Stomach (tissue), 8 donors: ENCODE measurements at regions not wholly inside any gene's neighbourhood (a gene's known extent, or its start where the extent isn't known, plus 50 kb on each side); places are given as distances from the start of the nearest gene placed in this dataset.
A peak's percentile ranks its signal among the peaks of the same experiment; 100 is the strongest.

ENCODE experiments used
- DNase-seq, 2 donors: peaks; one replicate each; pipeline versions ENCODE4 v3.0.0 to v3.0.0-alpha.2; 2013 to 2019
- H3K27ac ChIP-seq, 5 donors: fragments of 200-600 bp in 4 of 5; sonication (generic) in 4 of 5; one replicate each; pipeline ENCODE4 v1.5.1; 2013 to 2019; ENCODE audit warnings: mild to moderate bottlenecking in 1 of 5, moderate library complexity in 1 of 5
- H3K27me3 ChIP-seq, 3 donors: fragments of 200-600 bp; sonication (generic); one replicate each; pipeline ENCODE4 v1.5.1; 2017 to 2019; ENCODE audit warnings: mixed run types in 1 of 3
- H3K36me3 ChIP-seq, 4 donors: fragments of 200-600 bp; sonication (generic); 1 replicate in 3 of 4; 2 replicates in 1 of 4; pipeline ENCODE4 v1.5.1; 2016 to 2019
- H3K4me1 ChIP-seq, 4 donors: fragments of 200-600 bp; sonication (generic); one replicate each; pipeline ENCODE4 v1.5.1; 2016 to 2019
- H3K4me3 ChIP-seq, 4 donors: fragments of 200-600 bp; sonication (generic) in 3 of 4; one replicate each; pipeline ENCODE4 v1.5.1; 2016 to 2019; ENCODE audit warnings: mild to moderate bottlenecking in 1 of 4
- H3K9me3 ChIP-seq, 4 donors: fragments of 200-600 bp; sonication (generic); one replicate each; pipeline ENCODE4 v1.5.1; 2016 to 2019
- CTCF ChIP-seq, 7 experiments: fragments of 450-650 bp in 4 of 7; fragments of 200-600 bp in 3 of 7; sonication (generic) in 3 of 7; IDR thresholded peaks; one replicate each; pipeline ENCODE4 v1.5.1; 2016 to 2019; ENCODE audit warnings: antibody characterized with exemption in 7 of 7, control low read depth in 2 of 7, mild to moderate bottlenecking in 1 of 7
- EP300 ChIP-seq: sonication (generic); formaldehyde crosslinking; IDR thresholded peaks from one replicate; pipeline ENCODE4 v1.6.1; 2017; ENCODE audit warnings: antibody characterized with exemption
- POLR2A ChIP-seq, 4 donors: fragments of 450-650 bp; IDR thresholded peaks; one replicate each; pipeline ENCODE4 v1.6.1; 2016; ENCODE audit warnings: antibody characterized with exemption in 4 of 4, control low read depth in 2 of 4, mild to moderate bottlenecking in 1 of 4, moderate library complexity in 1 of 4
- POLR2AphosphoS5 ChIP-seq, 3 donors: sonication (generic); formaldehyde crosslinking; IDR thresholded peaks; one replicate each; pipeline ENCODE4 v1.6.1; 2016; ENCODE audit warnings: antibody characterized with exemption in 3 of 3
- WGBS, 5 donors: extraction: QIAGEN DNeasy Blood & Tissue Kit in 3 of 5; methylation state at CpG; one replicate each; pipeline versions ENCODE4 v1.1.5 to v1.1.7; 2013 to 2018; 5-methylcytosine and 5-hydroxymethylcytosine counted together
- intact Hi-C: fragments of 100-400 bp; cut with DNase I; formaldehyde crosslinking; loops from one replicate; pipeline ENCODE4 v1.15.1; 2023; ENCODE audit warnings: low total_unique reads
- donor health status: healthy with polysubstance abuse.
- donor health status: Bipolar disorder and iron deficiency.
- donor health status: healthy.

- H3K27me3 ChIP-seq: no peaks in the 10 kb centered on the region
- peaks cover 15 to 65% (median 57%) of the 10 kb centered on the region in 4 donors for H3K4me1 ChIP-seq
- DNase-seq: no peak
- peak overlapping the region in 3 of 5 donors; percentile 80 to 88 (median 82) for H3K27ac ChIP-seq
- WGBS, 5 donors: 92 to 94% (median 93%) methylated on average over 23 to 36 of the region's 36 CpGs
- TF ChIP-seq EP300 (no peak), POLR2AphosphoS5 (IDR thresholded peaks at IDR 0.05) (no peak), CTCF (IDR thresholded peaks at IDR 0.05) (no peak), POLR2A (IDR thresholded peaks at IDR 0.05) (no peak)
- no peak overlapping the region for H3K4me3 ChIP-seq
- H3K9me3 ChIP-seq: no peaks in the 10 kb centered on the region
- H3K36me3 ChIP-seq: peaks cover 0 to 17% (median 2%) of the 10 kb centered on the region in 4 donors
- intact Hi-C loops: no loop called here
Measured at GRCh38 chr1:201718346-201719202, 110.4 kb upstream of the IPO9 start.

- peak in 1 of 2 donors; percentile 85 for DNase-seq
- H3K4me3 ChIP-seq: no peak overlapping the region
- H3K36me3 ChIP-seq: peaks cover 0 to 17% (median 2%) of the 10 kb centered on the region in 4 donors
- no peaks in the 10 kb centered on the region for H3K27me3 ChIP-seq
- peak in 2 of 3 donors; percentile 58 to 59 for TF ChIP-seq POLR2AphosphoS5 (IDR thresholded peaks at IDR 0.05)
- no peak for TF ChIP-seq CTCF (IDR thresholded peaks at IDR 0.05)
- no peaks in the 10 kb centered on the region for H3K9me3 ChIP-seq
- intact Hi-C loops: no loop called here
- peak overlapping the region; percentile 67 to 88 (median 80) for H3K27ac ChIP-seq
- 56 to 76% (median 69%) methylated on average over 6 to 9 of the region's 9 CpGs for WGBS, 5 donors
- peaks cover 6 to 60% (median 53%) of the 10 kb centered on the region in 4 donors for H3K4me1 ChIP-seq
Measured at GRCh38 chr1:201719812-201720521, 109.0 kb upstream of the IPO9 start.

GRCh38 chr1:201720522-201720844, 108.5 kb upstream of the IPO9 start:
- peak overlapping the region; percentile 67 to 88 (median 80) for H3K27ac ChIP-seq
- peaks cover 6 to 60% (median 50%) of the 10 kb centered on the region in 4 donors for H3K4me1 ChIP-seq
- no peak for DNase-seq
- no peaks in the 10 kb centered on the region for H3K27me3 ChIP-seq
- no peak for TF ChIP-seq POLR2AphosphoS5 (IDR thresholded peaks at IDR 0.05)
- no peak for TF ChIP-seq POLR2A (IDR thresholded peaks at IDR 0.05)
- no peak for TF ChIP-seq CTCF (IDR thresholded peaks at IDR 0.05)
- TF ChIP-seq EP300: no peak
- WGBS, 5 donors: 42 to 74% (median 52%) methylated on average over 3 of the region's 3 CpGs
- H3K36me3 ChIP-seq: peaks cover 0 to 17% (median 2%) of the 10 kb centered on the region in 4 donors
- intact Hi-C loops: no loop called here
- no peak overlapping the region for H3K4me3 ChIP-seq
- H3K9me3 ChIP-seq: no peaks in the 10 kb centered on the region

GRCh38 chr1:201721082-201722049, 107.6 kb upstream of the IPO9 start:
- Histone ChIP-seq H3K4me1 (peaks cover 6 to 52% (median 41%) of the 10 kb centered on the region in 4 donors), H3K27me3 (no peaks in the 10 kb centered on the region), H3K4me3 (no peak overlapping the region), H3K36me3 (peaks cover 0 to 16% (median 2%) of the 10 kb centered on the region in 4 donors), H3K27ac (peak overlapping the region; percentile 57 to 88 (median 80)), H3K9me3 (no peaks in the 10 kb centered on the region)
- WGBS, 5 donors: 53 to 60% (median 58%) methylated on average over 13 of the region's 13 CpGs
- intact Hi-C loops: no loop called here
- TF ChIP-seq EP300: no peak
- TF ChIP-seq POLR2AphosphoS5 (IDR thresholded peaks at IDR 0.05): peak in 1 of 3 donors; percentile 56
- peak in 1 of 2 donors; percentile 70 for DNase-seq
